ENCODE measurements at regions not wholly inside any gene's neighbourhood (a gene's known extent, or its start where the extent isn't known, plus 50 kb on each side); places are given as distances from the start of the nearest gene placed in this dataset.

- TF ChIP-seq CTCF (IDR thresholded peaks at IDR 0.05) (no peak), EZH2 (IDR thresholded peaks at IDR 0.05; ENCODE audit: borderline replicate concordance, insufficient read depth, low read depth, low read length, poor library complexity, severe bottlenecking) (no peak)
Observed at GRCh38 chr2:120528051-120528692, 182.2 kb downstream of the INHBB start.

Measured in B cell (primary cell).